SK-N-SH (cell line): ENCODE measurements at regions not wholly inside any gene's neighbourhood (a gene's known extent, or its start where the extent isn't known, plus 50 kb on each side); places are given as distances from the start of the nearest gene placed in this dataset.

Experiments
- CTCF ChIA-PET: fragments of 300-600, 350-600 bp; formaldehyde crosslinking; extraction: SDS; loops from one replicate; lab custom pipeline; 2021; lab: Yijun Ruan, JAX
- POLR2A ChIA-PET: fragments of 350-600 bp; sonication (Branson Sonifier 250); formaldehyde crosslinking; extraction: SDS; loops from one replicate; lab custom pipeline; 2020; ENCODE audit warnings: antibody characterized with exemption, inconsistent platforms; lab: Yijun Ruan, JAX
- DNase-seq: peaks from one replicate; pipeline ENCODE4 v3.0.0; 2012
- H2AFZ ChIP-seq: fragments of 200-600 bp; sonication (generic); 2 replicates; pipeline ENCODE4 v1.8.1; 2016; ENCODE audit warnings: antibody characterized with exemption, mild to moderate bottlenecking, low read depth
- H3F3A ChIP-seq: fragments of 200-600 bp; sonication (generic); replicated peaks from 2 replicates; pipeline ENCODE3; 2016; ENCODE audit warnings: antibody characterized with exemption, mild to moderate bottlenecking; ENCODE audit not compliant: insufficient read depth
- H3K27ac ChIP-seq, 2 experiments: fragments of 200-500 bp in 1 of 2; fragments of 200-600 bp in 1 of 2; sonication (Bioruptor generic) in 1 of 2; sonication (generic), shearing (Covaris generic) in 1 of 2; 2 replicates each; pipeline versions ENCODE4 v1.5.1 to v1.6.1; 2014 to 2016; ENCODE audit warnings: low read depth in 2 of 2, inconsistent platforms in 1 of 2, low read length in 1 of 2, mild to moderate bottlenecking in 1 of 2, mixed read lengths in 1 of 2
- H3K27me3 ChIP-seq: fragments of 200-600 bp; sonication (generic), shearing (Covaris generic); 2 replicates; pipeline ENCODE4 v1.6.1; 2016; ENCODE audit warnings: mixed run types; ENCODE audit not compliant: insufficient read depth
- H3K36me3 ChIP-seq, 2 experiments: fragments of 200-500 bp in 1 of 2; fragments of 200-600 bp in 1 of 2; sonication (Bioruptor generic) in 1 of 2; sonication (generic) in 1 of 2; replicated peaks in 1 of 2; 2 replicates each; pipeline versions ENCODE3 to v1.5.1; 2014 to 2016; ENCODE audit warnings: low read length in 1 of 2, mild to moderate bottlenecking in 1 of 2; ENCODE audit not compliant: insufficient read depth in 2 of 2, control insufficient read depth in 1 of 2
- H3K4me1 ChIP-seq, 2 experiments: fragments of 200-500 bp in 1 of 2; fragments of 200-600 bp in 1 of 2; sonication (Bioruptor generic) in 1 of 2; sonication (generic), shearing (Covaris generic) in 1 of 2; 2 replicates each; pipeline versions ENCODE4 v1.5.1 to v1.6.1; 2014 to 2016; ENCODE audit warnings: low read depth in 1 of 2, low read length in 1 of 2, mixed run types in 1 of 2; ENCODE audit not compliant: insufficient read depth in 2 of 2, control insufficient read depth in 1 of 2
- H3K4me2 ChIP-seq: fragments of 200-600 bp; sonication (generic), shearing (Covaris generic); 2 replicates; pipeline ENCODE4 v1.6.1; 2017; ENCODE audit warnings: mixed run types
- H3K4me3 ChIP-seq, 2 experiments: fragments of 200-500 bp in 1 of 2; fragments of 200-600 bp in 1 of 2; sonication (Bioruptor generic) in 1 of 2; sonication (generic), shearing (Covaris generic) in 1 of 2; 2 replicates each; pipeline versions ENCODE4 v1.5.1 to v1.8.1; 2014 to 2016; ENCODE audit warnings: low read depth in 2 of 2, inconsistent platforms in 1 of 2, low read length in 1 of 2, mild to moderate bottlenecking in 1 of 2, mixed read lengths in 1 of 2, moderate library complexity in 1 of 2
- H3K79me2 ChIP-seq: fragments of 200-600 bp; sonication (generic); 2 replicates; pipeline ENCODE4 v1.8.1; 2017; ENCODE audit warnings: mild to moderate bottlenecking; ENCODE audit not compliant: insufficient read depth
- H3K9ac ChIP-seq: fragments of 200-600 bp; sonication (generic); 2 replicates; pipeline ENCODE4 v1.6.1; 2017; ENCODE audit warnings: mixed run types
- H3K9me2 ChIP-seq: fragments of 200-600 bp; sonication (generic); 2 replicates; pipeline ENCODE4 v1.6.1; 2017; ENCODE audit warnings: mixed run types
- H3K9me3 ChIP-seq: fragments of 200-600 bp; sonication (generic); 2 replicates; pipeline ENCODE4 v1.6.1; 2017; ENCODE audit warnings: mixed run types, mild to moderate bottlenecking, moderate library complexity
- H4K20me1 ChIP-seq: fragments of 200-600 bp; sonication (generic); 2 replicates; pipeline ENCODE4 v1.6.1; 2017; ENCODE audit warnings: mild to moderate bottlenecking, mixed run types; ENCODE audit not compliant: insufficient read depth
- ELF1 ChIP-seq: IDR thresholded peaks from 2 replicates; pipeline ENCODE4 v1.4.0; 2012
- EP300 ChIP-seq, 2 experiments: IDR thresholded peaks; 2 replicates each; pipeline versions ENCODE4 v1.4.0 to v1.6.1; 2012; ENCODE audit warnings: borderline replicate concordance in 1 of 2, low read depth in 1 of 2, low read length in 1 of 2
- FOXM1 ChIP-seq: IDR thresholded peaks from 2 replicates; pipeline ENCODE4 v1.4.0; 2012; ENCODE audit warnings: low read depth, mild to moderate bottlenecking
- JUND ChIP-seq: IDR thresholded peaks from 2 replicates; pipeline ENCODE4 v1.4.0; 2012
- MAX ChIP-seq: IDR thresholded peaks from 2 replicates; pipeline ENCODE4 v1.4.0; 2012; ENCODE audit warnings: low read depth
- MEF2A ChIP-seq: IDR thresholded peaks from 2 replicates; pipeline ENCODE4 v1.4.0; 2012; ENCODE audit warnings: low read depth, borderline replicate concordance
- NFIC ChIP-seq: IDR thresholded peaks from 2 replicates; pipeline ENCODE4 v1.4.0; 2012; ENCODE audit warnings: borderline replicate concordance
- NRF1 ChIP-seq: IDR thresholded peaks from 2 replicates; pipeline ENCODE4 v1.6.1; 2012; ENCODE audit warnings: low read depth, mild to moderate bottlenecking, low read length
- PBX3 ChIP-seq: IDR thresholded peaks from 2 replicates; pipeline ENCODE4; 2012
- RAD21 ChIP-seq: IDR thresholded peaks from 2 replicates; pipeline ENCODE4 v1.6.1; 2012; ENCODE audit warnings: mild to moderate bottlenecking, low read length
- RCOR1 ChIP-seq: fragments of 150-350 bp; IDR thresholded peaks from 2 replicates; pipeline ENCODE4 v1.6.1; 2017; ENCODE audit warnings: antibody characterized with exemption, low read length
- REST ChIP-seq: IDR thresholded peaks from 2 replicates; pipeline ENCODE4 v1.6.1; 2012; ENCODE audit warnings: mild to moderate bottlenecking, low read depth, low read length, moderate library complexity
- RXRA ChIP-seq: IDR thresholded peaks from 2 replicates; pipeline ENCODE4 v1.4.0; 2012; ENCODE audit warnings: low read depth, mild to moderate bottlenecking, borderline replicate concordance
- SIN3A ChIP-seq: IDR thresholded peaks from 2 replicates; pipeline ENCODE4 v1.6.1; 2012; ENCODE audit warnings: low read depth, mild to moderate bottlenecking, low read length, moderate library complexity, borderline replicate concordance
- SMC3 ChIP-seq: IDR thresholded peaks from 2 replicates; pipeline ENCODE4 v1.6.1; 2012; ENCODE audit warnings: low read depth, low read length, improper control_type of control experiment
- TAF1 ChIP-seq: IDR thresholded peaks from 2 replicates; pipeline ENCODE4 v1.6.1; 2012; ENCODE audit warnings: low read depth, mild to moderate bottlenecking, low read length, moderate library complexity, borderline replicate concordance
- TEAD4 ChIP-seq: IDR thresholded peaks from 2 replicates; pipeline ENCODE4 v1.4.0; 2012; ENCODE audit warnings: mild to moderate bottlenecking, borderline replicate concordance; ENCODE audit not compliant: insufficient read depth
- USF1 ChIP-seq: IDR thresholded peaks from 2 replicates; pipeline ENCODE4 v1.4.0; 2012; ENCODE audit warnings: low read depth, borderline replicate concordance
- USF2 ChIP-seq: fragments of 150-350 bp; IDR thresholded peaks from 2 replicates; pipeline ENCODE4 v1.6.1; 2017; ENCODE audit warnings: antibody characterized with exemption, low read length, low read depth, borderline replicate concordance
- YY1 ChIP-seq: IDR thresholded peaks from 2 replicates; pipeline ENCODE4 v1.4.0; 2012; ENCODE audit warnings: low read depth, mild to moderate bottlenecking
- ZBTB33 ChIP-seq: IDR thresholded peaks from 2 replicates; pipeline ENCODE4 v1.4.0; 2012; ENCODE audit warnings: low read depth, borderline replicate concordance
- WGBS: methylation state at CpG from one replicate; pipeline ENCODE4 v1.1.6; 2017; ENCODE audit warnings: low lambda C conversion rate; 5-methylcytosine and 5-hydroxymethylcytosine counted together

- CTCF ChIA-PET = no interaction called here
- Histone ChIP-seq H3K4me2 (no peak overlapping the region), H3K79me2 (no peaks in the 10 kb centered on the region), H3K27me3 (no peaks in the 10 kb centered on the region), H3F3A (no peaks in the 10 kb centered on the region), H3K4me1 (peaks cover 0 to 19% of the 10 kb centered on the region in 2 experiments; a peak in 2 of 4 replicates), H2AFZ (no peak overlapping the region), H4K20me1 (no peaks in the 10 kb centered on the region), H3K36me3 (no peaks in the 10 kb centered on the region), H3K9ac (no peak overlapping the region), H3K9me2 (no peaks in the 10 kb centered on the region), H3K27ac (no peak overlapping the region), H3K4me3 (no peak overlapping the region), H3K9me3 (no peaks in the 10 kb centered on the region)
- TF ChIP-seq EP300 (IDR thresholded peaks at IDR 0.05; ENCODE audit: borderline replicate concordance in 1 of 2, low read depth in 1 of 2, low read length in 1 of 2) (no peak), SIN3A (no peak), NRF1 (no peak), NFIC (no peak), USF1 (no peak), RCOR1 (no peak), PBX3 (no peak), JUND (no peak), ELF1 (no peak), RXRA (no peak), RAD21 (no peak), USF2 (no peak), YY1 (no peak), ZBTB33 (no peak)
- DNase-seq = no peak
- POLR2A ChIA-PET = no interaction called here
- WGBS = 15% methylated on average over 2 of the region's 2 CpGs
Observed at GRCh38 chr3:73203101-73203500, 141.6 kb downstream of the EBLN2 start.

GRCh38 chr3:73203633-73204032, 142.2 kb downstream of the EBLN2 start:
- CTCF ChIA-PET = interaction anchor here (1.2 kb wide), 1 partner anchor 12 kb away, joined by 6 read pairs; no protein-coding TSS in a partner anchor
- Histone ChIP-seq H3K4me2 (no peak overlapping the region), H3K9ac (no peak overlapping the region), H4K20me1 (no peaks in the 10 kb centered on the region), H3K79me2 (no peaks in the 10 kb centered on the region), H3K4me1 (peaks cover 0 to 19% of the 10 kb centered on the region in 2 experiments; a peak in 2 of 4 replicates), H2AFZ (no peak overlapping the region), H3K36me3 (no peaks in the 10 kb centered on the region), H3K9me3 (no peaks in the 10 kb centered on the region), H3K9me2 (no peaks in the 10 kb centered on the region), H3F3A (no peaks in the 10 kb centered on the region), H3K27ac (no peak overlapping the region), H3K4me3 (no peak overlapping the region), H3K27me3 (no peaks in the 10 kb centered on the region)
- POLR2A ChIA-PET = no interaction called here
- WGBS = 58% methylated on average over 3 of the region's 3 CpGs
- DNase-seq = no peak
- TF ChIP-seq MAX = no peak
- TF ChIP-seq TAF1 = no peak
- TF ChIP-seq SMC3 = no peak
- no peak for TF ChIP-seq NFIC
- no peak for TF ChIP-seq TEAD4
- TF ChIP-seq MEF2A = no peak
- no peak for TF ChIP-seq FOXM1
- TF ChIP-seq REST = no peak
